ENCODE measurements at regions not wholly inside any gene's neighbourhood (a gene's known extent, or its start where the extent isn't known, plus 50 kb on each side); places are given as distances from the start of the nearest gene placed in this dataset.

DNA sequence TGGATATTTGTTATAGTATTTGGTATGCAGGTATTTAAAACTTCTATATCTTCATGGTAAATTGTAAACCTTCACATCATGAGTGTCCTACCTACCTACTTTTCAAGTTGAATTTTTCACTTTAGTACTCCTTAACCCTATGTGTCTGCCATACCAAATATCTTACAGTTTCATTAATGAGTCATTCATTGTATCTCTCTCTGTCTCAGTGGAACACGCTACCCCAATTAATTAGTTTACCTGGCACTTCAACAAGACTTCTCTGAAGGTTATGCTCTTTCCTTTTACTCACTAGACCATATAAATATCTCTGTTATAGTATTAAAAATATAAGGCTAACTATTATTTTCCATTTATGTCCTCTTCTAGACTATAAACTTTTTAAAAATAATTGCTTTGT, 123.9 kb upstream of the GJE1 start:
- 92 to 93% methylated on average over 1 of the region's 1 CpG for WGBS, 2 donors
- no peak for ATAC-seq (ENCODE audit: low FRiP score)

DNA sequence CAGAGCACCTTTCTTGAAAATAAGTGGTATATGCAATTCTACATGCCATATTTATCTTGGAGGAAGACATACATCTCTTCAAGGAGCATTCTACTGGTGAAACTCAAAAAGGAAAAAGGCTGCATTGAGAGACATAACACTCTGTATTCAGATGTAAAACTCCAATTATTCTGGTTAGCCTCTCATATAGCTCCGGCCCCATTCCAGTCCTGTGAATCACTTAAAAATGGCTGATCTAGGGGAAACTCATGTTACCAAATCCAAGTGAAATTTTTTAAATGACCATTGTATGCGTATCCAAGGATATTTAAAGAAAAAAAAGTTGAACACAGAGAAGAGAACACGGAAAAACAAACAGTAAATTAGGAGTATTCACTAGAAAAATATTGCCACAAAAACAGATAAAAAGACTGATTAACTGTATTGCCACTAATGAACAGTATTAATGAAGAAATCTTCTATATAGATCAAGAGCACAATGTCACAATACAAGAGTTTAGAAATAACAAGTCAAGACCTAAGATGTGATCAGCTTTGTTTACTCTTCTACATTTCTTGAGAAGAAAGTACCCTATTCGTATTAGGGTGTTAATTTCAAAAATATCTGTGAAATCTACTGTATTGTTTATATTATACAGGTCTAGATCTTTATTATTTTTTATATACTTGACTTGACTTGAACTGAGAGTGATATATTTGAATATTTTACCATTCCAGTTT, 124.5 kb upstream of the GJE1 start:
- Histone ChIP-seq H3K4me1 (ENCODE audit: control insufficient read depth in 1 of 2, insufficient read depth in 2 of 2, low read length in 2 of 2) (no peaks in the 10 kb centered on the region), H3K4me3 (ENCODE audit: low read length in 2 of 2) (no peak overlapping the region), H3K27me3 (ENCODE audit: control insufficient read depth in 1 of 2, insufficient read depth in 2 of 2, low read length in 1 of 2) (no peaks in the 10 kb centered on the region), H3K27ac (ENCODE audit: low read depth in 1 of 2, low read length in 2 of 2) (no peak overlapping the region), H3K9me3 (ENCODE audit: control insufficient read depth, low read length) (no peaks in the 10 kb centered on the region), H3K36me3 (ENCODE audit: control insufficient read depth in 1 of 2, insufficient read depth in 2 of 2, low read length in 1 of 2) (no peaks in the 10 kb centered on the region)
- WGBS, 2 donors = 86% methylated on average over 4 of the region's 4 CpGs
- intact Hi-C loops (cut with DNase I) = no loop called here
- ATAC-seq (ENCODE audit: low FRiP score) (no peak), DNase-seq (no peak)

More for the DNA sequence above, 123.9 kb upstream of the GJE1 start:
- Histone ChIP-seq H3K4me3 (ENCODE audit: low read length in 2 of 2) (no peak overlapping the region), H3K27me3 (ENCODE audit: control insufficient read depth in 1 of 2, insufficient read depth in 2 of 2, low read length in 1 of 2) (no peaks in the 10 kb centered on the region), H3K36me3 (ENCODE audit: control insufficient read depth in 1 of 2, insufficient read depth in 2 of 2, low read length in 1 of 2) (no peaks in the 10 kb centered on the region), H3K27ac (ENCODE audit: low read depth in 1 of 2, low read length in 2 of 2) (no peak overlapping the region), H3K4me1 (ENCODE audit: control insufficient read depth in 1 of 2, insufficient read depth in 2 of 2, low read length in 2 of 2) (no peaks in the 10 kb centered on the region), H3K9me3 (ENCODE audit: control insufficient read depth, low read length) (no peaks in the 10 kb centered on the region)
- DNase-seq = no peak
- intact Hi-C loops (cut with DNase I) = no loop called here

DNA sequence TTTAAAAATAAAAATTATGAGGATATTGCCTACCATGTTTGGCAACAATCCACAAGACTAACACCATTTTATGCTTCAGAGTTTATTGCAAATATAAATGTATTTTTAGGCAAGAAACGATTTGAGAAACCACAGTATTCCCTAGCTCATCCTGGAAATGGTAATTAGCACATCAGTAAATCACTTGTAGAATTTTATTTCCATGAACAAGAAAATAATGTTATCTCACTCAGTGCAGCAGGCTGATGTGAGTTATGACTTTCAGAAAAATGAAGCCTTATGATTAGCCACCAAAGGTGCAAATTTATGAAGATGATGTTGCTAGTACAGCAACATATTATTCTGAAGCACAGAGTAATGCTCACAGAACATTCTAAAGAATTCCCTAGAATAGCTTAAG, 127.7 kb upstream of the GJE1 start:
- intact Hi-C loops (cut with DNase I) = no loop called here
- Histone ChIP-seq H3K4me1 (ENCODE audit: control insufficient read depth in 1 of 2, insufficient read depth in 2 of 2, low read length in 2 of 2) (no peaks in the 10 kb centered on the region), H3K9me3 (ENCODE audit: control insufficient read depth, low read length) (no peaks in the 10 kb centered on the region), H3K27me3 (ENCODE audit: control insufficient read depth in 1 of 2, insufficient read depth in 2 of 2, low read length in 1 of 2) (no peaks in the 10 kb centered on the region), H3K36me3 (ENCODE audit: control insufficient read depth in 1 of 2, insufficient read depth in 2 of 2, low read length in 1 of 2) (no peaks in the 10 kb centered on the region), H3K4me3 (ENCODE audit: low read length in 2 of 2) (no peak overlapping the region), H3K27ac (ENCODE audit: low read depth in 1 of 2, low read length in 2 of 2) (no peak overlapping the region)
- DNase-seq = no peak
- no peak for ATAC-seq (ENCODE audit: low FRiP score)
- 16 to 40% methylated on average over 1 of the region's 1 CpG for WGBS, 2 donors

DNA sequence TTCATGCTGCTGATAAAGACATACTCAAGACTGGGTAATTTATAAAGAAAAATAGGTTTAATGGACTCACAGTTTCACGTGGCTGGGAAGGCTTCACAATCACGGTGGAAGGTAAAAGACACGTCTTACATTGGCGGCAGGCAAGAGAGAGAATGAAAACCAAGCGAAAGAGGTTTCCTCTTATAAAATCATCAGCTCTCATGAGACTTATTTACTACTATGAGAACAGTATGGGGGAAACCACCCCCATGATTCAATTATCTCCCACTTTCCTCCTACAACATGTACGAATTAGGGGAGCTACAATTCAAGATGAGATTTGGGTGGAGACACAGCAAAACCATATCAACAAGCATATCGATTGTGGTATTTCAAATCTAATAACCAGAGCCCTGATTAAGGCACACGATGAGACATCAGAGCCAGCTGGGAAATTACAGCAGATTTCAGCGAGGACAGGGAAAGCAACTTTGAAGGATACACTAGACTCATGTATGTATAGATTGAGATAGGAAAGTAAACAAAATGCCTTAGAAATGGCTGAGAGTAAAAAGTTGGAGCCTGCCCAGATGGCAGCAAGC, 129.8 kb upstream of the GJE1 start:
- H3K9me3 ChIP-seq (ENCODE audit: control insufficient read depth, low read length) = no peaks in the 10 kb centered on the region
- H3K27me3 ChIP-seq (ENCODE audit: control insufficient read depth in 1 of 2, insufficient read depth in 2 of 2, low read length in 1 of 2) = no peaks in the 10 kb centered on the region
- no peaks in the 10 kb centered on the region for H3K4me1 ChIP-seq (ENCODE audit: control insufficient read depth in 1 of 2, insufficient read depth in 2 of 2, low read length in 2 of 2)
- H3K4me3 ChIP-seq (ENCODE audit: low read length in 2 of 2) = no peak overlapping the region
- H3K36me3 ChIP-seq (ENCODE audit: control insufficient read depth in 1 of 2, insufficient read depth in 2 of 2, low read length in 1 of 2) = no peaks in the 10 kb centered on the region
- intact Hi-C loops (cut with DNase I) = no loop called here
- WGBS, 2 donors = 85 to 89% methylated on average over 9 of the region's 9 CpGs
- H3K27ac ChIP-seq (ENCODE audit: low read depth in 1 of 2, low read length in 2 of 2) = no peak overlapping the region
- no peak for DNase-seq
- ATAC-seq (ENCODE audit: low FRiP score) = no peak

DNA sequence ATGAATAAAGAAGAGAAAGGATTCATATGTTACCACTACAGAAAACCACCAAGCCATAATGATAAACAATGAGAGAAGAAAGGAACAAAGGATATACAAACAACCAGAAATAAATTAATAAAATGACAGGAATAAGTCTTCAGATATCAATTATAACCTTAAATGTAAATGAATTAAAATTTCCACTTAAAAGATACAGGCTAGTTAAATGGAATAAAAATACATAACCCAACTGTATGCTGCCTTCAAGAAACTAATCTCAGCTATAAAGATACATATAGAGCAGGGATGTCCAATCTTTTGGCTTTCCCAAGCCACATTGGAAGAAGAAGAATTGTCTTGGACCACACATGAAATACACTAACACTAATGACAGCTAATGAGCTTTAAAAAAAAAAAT, 135.9 kb upstream of the GJE1 start:
- Histone ChIP-seq H3K4me1 (ENCODE audit: control insufficient read depth in 1 of 2, insufficient read depth in 2 of 2, low read length in 2 of 2) (no peaks in the 10 kb centered on the region), H3K36me3 (ENCODE audit: control insufficient read depth in 1 of 2, insufficient read depth in 2 of 2, low read length in 1 of 2) (no peaks in the 10 kb centered on the region), H3K27me3 (ENCODE audit: control insufficient read depth in 1 of 2, insufficient read depth in 2 of 2, low read length in 1 of 2) (no peaks in the 10 kb centered on the region), H3K4me3 (ENCODE audit: low read length in 2 of 2) (no peak overlapping the region), H3K9me3 (ENCODE audit: control insufficient read depth, low read length) (peaks cover 7% of the 10 kb centered on the region), H3K27ac (ENCODE audit: low read depth in 1 of 2, low read length in 2 of 2) (no peak overlapping the region)
- intact Hi-C loops (cut with DNase I) = no loop called here
- ATAC-seq (ENCODE audit: low FRiP score) (no peak), DNase-seq (no peak)

DNA sequence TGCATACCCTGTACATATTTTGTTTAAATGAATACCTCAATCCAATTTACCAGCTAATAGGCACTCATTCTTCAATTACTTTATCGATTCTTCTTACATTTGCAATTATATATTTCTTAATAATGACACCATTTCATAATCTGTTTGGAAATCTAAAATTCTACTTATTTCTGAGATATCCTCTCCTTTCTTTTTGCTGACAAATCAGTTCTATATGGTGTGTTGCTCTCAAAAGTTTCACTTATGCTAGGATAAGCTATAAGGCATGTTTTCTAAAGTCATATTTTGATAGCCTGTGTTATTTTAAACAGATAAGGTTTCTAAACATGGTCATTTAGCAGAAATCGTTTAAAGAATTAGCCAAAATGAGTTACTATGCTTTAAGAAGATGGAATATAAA, 140.6 kb upstream of the GJE1 start:
- Histone ChIP-seq H3K4me1 (ENCODE audit: control insufficient read depth in 1 of 2, insufficient read depth in 2 of 2, low read length in 2 of 2) (no peaks in the 10 kb centered on the region), H3K36me3 (ENCODE audit: control insufficient read depth in 1 of 2, insufficient read depth in 2 of 2, low read length in 1 of 2) (no peaks in the 10 kb centered on the region), H3K4me3 (ENCODE audit: low read length in 2 of 2) (no peak overlapping the region), H3K27me3 (ENCODE audit: control insufficient read depth in 1 of 2, insufficient read depth in 2 of 2, low read length in 1 of 2) (no peaks in the 10 kb centered on the region), H3K9me3 (ENCODE audit: control insufficient read depth, low read length) (peaks cover 8% of the 10 kb centered on the region), H3K27ac (ENCODE audit: low read depth in 1 of 2, low read length in 2 of 2) (no peak overlapping the region)
- DNase-seq = no peak
- ATAC-seq (ENCODE audit: low FRiP score) = no peak
- 45 to 49% methylated on average over 2 of the region's 2 CpGs for WGBS, 2 donors
- intact Hi-C loops (cut with DNase I) = no loop called here

DNA sequence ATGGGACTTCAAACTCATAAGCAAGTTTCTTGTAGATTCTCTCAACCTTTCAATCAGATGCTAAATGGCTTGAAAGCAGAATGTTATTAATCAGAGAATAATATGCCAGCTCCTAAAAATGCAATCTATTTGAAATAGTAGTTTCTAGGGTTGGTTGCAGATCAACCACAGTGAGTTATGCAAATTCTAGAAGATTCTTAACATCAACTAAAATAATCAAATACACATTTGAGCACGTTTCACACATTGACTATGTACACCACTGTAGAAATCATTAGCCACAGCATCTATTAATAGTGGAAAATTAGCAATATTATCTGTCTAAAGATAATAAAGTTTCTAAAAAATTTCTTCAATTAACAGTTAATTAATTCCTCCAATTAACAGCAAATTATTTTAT, 141.9 kb upstream of the GJE1 start:
- no peak overlapping the region for H3K27ac ChIP-seq (ENCODE audit: low read depth in 1 of 2, low read length in 2 of 2)
- ATAC-seq (ENCODE audit: low FRiP score) (no peak), DNase-seq (no peak)
- no peak overlapping the region for H3K4me3 ChIP-seq (ENCODE audit: low read length in 2 of 2)
- intact Hi-C loops (cut with DNase I) = no loop called here
- 74 to 77% methylated on average over 1 of the region's 1 CpG for WGBS, 2 donors
- no peaks in the 10 kb centered on the region for H3K36me3 ChIP-seq (ENCODE audit: control insufficient read depth in 1 of 2, insufficient read depth in 2 of 2, low read length in 1 of 2)
- H3K27me3 ChIP-seq (ENCODE audit: control insufficient read depth in 1 of 2, insufficient read depth in 2 of 2, low read length in 1 of 2) = no peaks in the 10 kb centered on the region
- no peaks in the 10 kb centered on the region for H3K4me1 ChIP-seq (ENCODE audit: control insufficient read depth in 1 of 2, insufficient read depth in 2 of 2, low read length in 2 of 2)
- H3K9me3 ChIP-seq (ENCODE audit: control insufficient read depth, low read length) = peaks cover 8% of the 10 kb centered on the region

DNA sequence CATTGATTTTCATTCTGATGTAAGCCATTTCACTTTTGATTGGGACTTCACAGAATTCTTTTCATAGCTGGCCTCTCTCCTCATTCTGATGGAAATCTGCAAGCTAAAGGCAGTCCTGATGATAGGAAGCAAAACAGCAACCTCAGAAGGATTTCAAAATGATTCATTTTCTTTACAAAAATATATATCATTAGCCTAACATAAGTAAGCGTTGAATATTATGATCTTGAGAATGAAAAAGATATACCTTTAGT, 143.1 kb upstream of the GJE1 start:
- H3K36me3 ChIP-seq (ENCODE audit: control insufficient read depth in 1 of 2, insufficient read depth in 2 of 2, low read length in 1 of 2) = no peaks in the 10 kb centered on the region
- H3K9me3 ChIP-seq (ENCODE audit: control insufficient read depth, low read length) = peaks cover 7% of the 10 kb centered on the region
- DNase-seq (no peak), ATAC-seq (ENCODE audit: low FRiP score) (no peak)
- H3K27me3 ChIP-seq (ENCODE audit: control insufficient read depth in 1 of 2, insufficient read depth in 2 of 2, low read length in 1 of 2) = no peaks in the 10 kb centered on the region
- intact Hi-C loops (cut with DNase I) = loop anchor here in 1 of 2 donors (5.0 kb wide), 1 partner anchor 123 kb away; no protein-coding TSS in a partner anchor
- no peak overlapping the region for H3K27ac ChIP-seq (ENCODE audit: low read depth in 1 of 2, low read length in 2 of 2)
- H3K4me1 ChIP-seq (ENCODE audit: control insufficient read depth in 1 of 2, insufficient read depth in 2 of 2, low read length in 2 of 2) = no peaks in the 10 kb centered on the region
- H3K4me3 ChIP-seq (ENCODE audit: low read length in 2 of 2) = no peak overlapping the region
- WGBS, 2 donors = 30 to 58% methylated on average over 1 of the region's 1 CpG

DNA sequence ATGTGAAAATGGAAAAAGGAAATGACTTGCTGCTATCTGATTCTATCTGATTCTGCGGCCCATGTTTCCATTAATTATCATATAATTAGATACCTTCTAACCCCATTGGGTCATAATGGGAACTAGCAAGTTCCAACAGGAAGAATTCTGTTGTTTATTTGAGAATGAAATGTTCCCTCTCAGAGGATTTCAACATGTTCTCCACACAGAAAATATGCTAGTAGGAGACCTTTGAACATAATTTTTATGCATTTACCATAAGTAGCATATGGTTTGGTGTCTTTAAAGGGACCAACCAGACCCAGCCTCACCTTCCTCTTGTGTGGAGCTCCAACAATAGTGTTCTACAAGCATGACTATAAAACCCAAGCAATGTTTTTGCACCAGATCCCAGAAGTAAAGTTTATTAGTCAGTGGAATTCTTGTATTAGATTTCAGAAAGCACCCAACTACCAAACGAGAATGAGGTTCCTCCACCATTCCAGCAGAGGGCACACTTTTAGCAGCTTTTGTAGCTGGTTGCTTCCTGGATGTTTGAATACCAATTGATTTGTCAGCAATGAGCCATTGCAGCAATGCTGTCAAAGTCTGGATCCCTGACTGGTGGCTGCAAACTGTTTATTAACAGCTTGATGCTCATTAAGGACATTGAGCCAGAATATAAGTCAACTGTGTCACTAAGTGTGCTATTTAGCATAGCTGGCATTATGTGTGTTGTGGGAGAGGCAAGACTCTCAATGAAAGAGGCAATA, 143.6 kb upstream of the GJE1 start:
- H3K36me3 ChIP-seq (ENCODE audit: control insufficient read depth in 1 of 2, insufficient read depth in 2 of 2, low read length in 1 of 2) = no peaks in the 10 kb centered on the region
- H3K27ac ChIP-seq (ENCODE audit: low read depth in 1 of 2, low read length in 2 of 2) = no peak overlapping the region
- H3K27me3 ChIP-seq (ENCODE audit: control insufficient read depth in 1 of 2, insufficient read depth in 2 of 2, low read length in 1 of 2) = no peaks in the 10 kb centered on the region
- ATAC-seq (ENCODE audit: low FRiP score) = no peak
- no peak for DNase-seq
- H3K9me3 ChIP-seq (ENCODE audit: control insufficient read depth, low read length) = peaks cover 2% of the 10 kb centered on the region
- intact Hi-C loops (cut with DNase I) = loop anchor here in 1 of 2 donors (5.0 kb wide), 1 partner anchor 123 kb away; no protein-coding TSS in a partner anchor
- no peak overlapping the region for H3K4me3 ChIP-seq (ENCODE audit: low read length in 2 of 2)
- no peaks in the 10 kb centered on the region for H3K4me1 ChIP-seq (ENCODE audit: control insufficient read depth in 1 of 2, insufficient read depth in 2 of 2, low read length in 2 of 2)
- WGBS, 2 donors = 46 to 51% methylated on average over 2 of the region's 2 CpGs
